Erythroblast (primary cell): ENCODE measurements at regions not wholly inside any gene's neighbourhood (a gene's known extent, or its start where the extent isn't known, plus 50 kb on each side); places are given as distances from the start of the nearest gene placed in this dataset.

Experiments
- GATA1 ChIP-seq: IDR thresholded peaks from 2 replicates; pipeline ENCODE4 v1.6.1; 2011; ENCODE audit warnings: low read depth, mild to moderate bottlenecking, control low read depth, low read length, moderate library complexity
- POLR2A ChIP-seq: IDR thresholded peaks from 2 replicates; pipeline ENCODE4 v1.6.1; 2011; ENCODE audit warnings: mild to moderate bottlenecking, low read length

DNA sequence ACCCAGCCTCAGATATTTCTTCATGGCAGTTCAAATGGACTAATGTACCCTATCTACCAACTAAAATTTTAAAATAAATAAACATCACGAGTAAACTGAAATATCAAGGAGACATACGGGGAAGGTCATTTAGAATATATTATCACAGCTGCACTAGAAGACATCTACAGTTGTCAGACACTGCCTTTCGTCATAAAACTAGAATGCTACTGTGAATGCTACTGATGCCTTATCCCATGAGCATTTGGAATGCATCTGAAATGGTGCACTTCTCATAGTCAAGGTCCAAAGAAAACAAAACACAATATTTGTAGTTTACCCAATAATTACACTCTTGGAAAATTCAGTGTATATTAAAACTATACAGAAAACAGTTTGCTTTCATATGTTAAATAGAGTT is 165.2 kb downstream of the MREG start:
- TF ChIP-seq POLR2A (no peak), GATA1 (no peak)
